Panc1 (cell line): ENCODE measurements at regions not wholly inside any gene's neighbourhood (a gene's known extent, or its start where the extent isn't known, plus 50 kb on each side); places are given as distances from the start of the nearest gene placed in this dataset.

Experiments
- ATAC-seq: fragments of 200-7000 bp; cut with Tn5 transposase; 2 replicates; pipeline ENCODE4 v1.9.1; 2020; ENCODE audit warnings: mild to moderate bottlenecking, moderate library complexity
- BruUV-seq: library from RNA; stranded (reverse); fragments of 400-500 nt; replicated peaks from 2 replicates; lab custom pipeline; 2021; lab: Mats Ljungman, UMichigan
- CTCF ChIA-PET: fragments of 300-600 bp; sonication (Branson Sonifier 250); formaldehyde crosslinking; loops from one replicate; lab custom pipeline; 2022; ENCODE audit warnings: antibody characterized with exemption; lab: Charles Lee
- POLR2A ChIA-PET: fragments of 300-600 bp; sonication (Branson Sonifier 250); formaldehyde crosslinking; loops from one replicate; lab custom pipeline; 2022; ENCODE audit warnings: antibody characterized with exemption; lab: Charles Lee
- DNase-seq: peaks from one replicate; pipeline ENCODE4 v3.0.0-alpha.2; 2010; ENCODE audit warnings: low read depth, low spot score
- H3K27ac ChIP-seq: 2 replicates; pipeline ENCODE4 v1.5.1; 2011; ENCODE audit warnings: mild to moderate bottlenecking, low read length, inconsistent platforms
- H3K27me3 ChIP-seq: fragments of 200-500 bp; sonication (Bioruptor generic); 2 replicates; pipeline ENCODE4 v1.6.0; 2014; ENCODE audit warnings: low read length, inconsistent platforms; ENCODE audit not compliant: control insufficient read depth, insufficient read depth
- H3K36me3 ChIP-seq: fragments of 200-500 bp; sonication (Bioruptor generic); 2 replicates; pipeline ENCODE4 v1.5.1; 2014; ENCODE audit warnings: inconsistent platforms, mild to moderate bottlenecking, low read length, moderate library complexity; ENCODE audit not compliant: control insufficient read depth, insufficient read depth
- H3K4me1 ChIP-seq: 2 replicates; pipeline ENCODE4 v1.5.1; 2011; ENCODE audit warnings: inconsistent platforms, mild to moderate bottlenecking, low read length, moderate library complexity; ENCODE audit not compliant: control insufficient read depth, insufficient read depth
- H3K4me3 ChIP-seq, 2 experiments: 2 replicates each; pipeline ENCODE4 v1.5.1; 2011 to 2012; ENCODE audit warnings: low read depth in 2 of 2, low read length in 2 of 2, mild to moderate bottlenecking in 2 of 2, inconsistent platforms in 1 of 2, moderate library complexity in 1 of 2
- H3K9me3 ChIP-seq: fragments of 200-500 bp; sonication (Bioruptor generic); 2 replicates; pipeline ENCODE4 v1.5.1; 2014; ENCODE audit warnings: low read depth, mild to moderate bottlenecking, inconsistent platforms, low read length, moderate library complexity; ENCODE audit not compliant: control insufficient read depth, insufficient read depth
- POLR2AphosphoS5 ChIP-seq: IDR thresholded peaks from 2 replicates; pipeline ENCODE4 v1.6.1; 2012; ENCODE audit warnings: mild to moderate bottlenecking, low read depth, low read length, moderate library complexity
- SIN3A ChIP-seq: IDR thresholded peaks from 2 replicates; pipeline ENCODE4 v1.6.1; 2012; ENCODE audit warnings: low read depth, mild to moderate bottlenecking, low read length, moderate library complexity, borderline replicate concordance; ENCODE audit not compliant: insufficient read depth
- TCF7L2 ChIP-seq: IDR thresholded peaks from 2 replicates; pipeline ENCODE4 v1.6.1; 2011; ENCODE audit warnings: mild to moderate bottlenecking, low read depth, low read length, inconsistent platforms
- in situ Hi-C: cut with HindIII; loops from 2 replicates; pipeline ENCODE4 v1.10.0; 2016; ENCODE audit warnings: low sequenced_read_pairs, low pct_unique_long_range_greater_than_20kb
- intact Hi-C: fragments of 100-400 bp; cut with micrococcal nuclease; formaldehyde crosslinking; loops from one replicate; pipeline ENCODE4 v1.10.0; 2022; ENCODE audit not compliant: unreplicated experiment
- TF ChIP-seq, protein P1 (sequence below), 2 experiments: IDR thresholded peaks; 2 replicates each; pipeline ENCODE4 v1.6.1; 2011 to 2012; ENCODE audit warnings: low read depth in 2 of 2, control low read depth in 1 of 2, low read length in 1 of 2, mild to moderate bottlenecking in 1 of 2, moderate library complexity in 1 of 2; ENCODE audit not compliant: insufficient read depth in 1 of 2
- TF ChIP-seq, protein P2 (sequence below): fragments of 450-650 bp; IDR thresholded peaks from 2 replicates; pipeline ENCODE4 v1.5.1; 2017; ENCODE audit warnings: mild to moderate bottlenecking

GRCh38 chr4:24722026-24722568 is 73.3 kb upstream of the SOD3 start:
- DNase-seq, result no peak
- no peaks in the 10 kb centered on the region for H3K36me3 ChIP-seq
- ATAC-seq, result no peak
- no peaks in the 10 kb centered on the region for H3K9me3 ChIP-seq
- TF ChIP-seq, protein P1, sequence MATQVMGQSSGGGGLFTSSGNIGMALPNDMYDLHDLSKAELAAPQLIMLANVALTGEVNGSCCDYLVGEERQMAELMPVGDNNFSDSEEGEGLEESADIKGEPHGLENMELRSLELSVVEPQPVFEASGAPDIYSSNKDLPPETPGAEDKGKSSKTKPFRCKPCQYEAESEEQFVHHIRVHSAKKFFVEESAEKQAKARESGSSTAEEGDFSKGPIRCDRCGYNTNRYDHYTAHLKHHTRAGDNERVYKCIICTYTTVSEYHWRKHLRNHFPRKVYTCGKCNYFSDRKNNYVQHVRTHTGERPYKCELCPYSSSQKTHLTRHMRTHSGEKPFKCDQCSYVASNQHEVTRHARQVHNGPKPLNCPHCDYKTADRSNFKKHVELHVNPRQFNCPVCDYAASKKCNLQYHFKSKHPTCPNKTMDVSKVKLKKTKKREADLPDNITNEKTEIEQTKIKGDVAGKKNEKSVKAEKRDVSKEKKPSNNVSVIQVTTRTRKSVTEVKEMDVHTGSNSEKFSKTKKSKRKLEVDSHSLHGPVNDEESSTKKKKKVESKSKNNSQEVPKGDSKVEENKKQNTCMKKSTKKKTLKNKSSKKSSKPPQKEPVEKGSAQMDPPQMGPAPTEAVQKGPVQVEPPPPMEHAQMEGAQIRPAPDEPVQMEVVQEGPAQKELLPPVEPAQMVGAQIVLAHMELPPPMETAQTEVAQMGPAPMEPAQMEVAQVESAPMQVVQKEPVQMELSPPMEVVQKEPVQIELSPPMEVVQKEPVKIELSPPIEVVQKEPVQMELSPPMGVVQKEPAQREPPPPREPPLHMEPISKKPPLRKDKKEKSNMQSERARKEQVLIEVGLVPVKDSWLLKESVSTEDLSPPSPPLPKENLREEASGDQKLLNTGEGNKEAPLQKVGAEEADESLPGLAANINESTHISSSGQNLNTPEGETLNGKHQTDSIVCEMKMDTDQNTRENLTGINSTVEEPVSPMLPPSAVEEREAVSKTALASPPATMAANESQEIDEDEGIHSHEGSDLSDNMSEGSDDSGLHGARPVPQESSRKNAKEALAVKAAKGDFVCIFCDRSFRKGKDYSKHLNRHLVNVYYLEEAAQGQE (IDR thresholded peaks at IDR 0.05; ENCODE audit: insufficient read depth in 1 of 2, low read depth in 2 of 2, low read length in 1 of 2), result no peak
- TF ChIP-seq, protein P2, sequence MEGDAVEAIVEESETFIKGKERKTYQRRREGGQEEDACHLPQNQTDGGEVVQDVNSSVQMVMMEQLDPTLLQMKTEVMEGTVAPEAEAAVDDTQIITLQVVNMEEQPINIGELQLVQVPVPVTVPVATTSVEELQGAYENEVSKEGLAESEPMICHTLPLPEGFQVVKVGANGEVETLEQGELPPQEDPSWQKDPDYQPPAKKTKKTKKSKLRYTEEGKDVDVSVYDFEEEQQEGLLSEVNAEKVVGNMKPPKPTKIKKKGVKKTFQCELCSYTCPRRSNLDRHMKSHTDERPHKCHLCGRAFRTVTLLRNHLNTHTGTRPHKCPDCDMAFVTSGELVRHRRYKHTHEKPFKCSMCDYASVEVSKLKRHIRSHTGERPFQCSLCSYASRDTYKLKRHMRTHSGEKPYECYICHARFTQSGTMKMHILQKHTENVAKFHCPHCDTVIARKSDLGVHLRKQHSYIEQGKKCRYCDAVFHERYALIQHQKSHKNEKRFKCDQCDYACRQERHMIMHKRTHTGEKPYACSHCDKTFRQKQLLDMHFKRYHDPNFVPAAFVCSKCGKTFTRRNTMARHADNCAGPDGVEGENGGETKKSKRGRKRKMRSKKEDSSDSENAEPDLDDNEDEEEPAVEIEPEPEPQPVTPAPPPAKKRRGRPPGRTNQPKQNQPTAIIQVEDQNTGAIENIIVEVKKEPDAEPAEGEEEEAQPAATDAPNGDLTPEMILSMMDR, result no peak
- no peak for TF ChIP-seq TCF7L2
- no peak for TF ChIP-seq POLR2AphosphoS5
- no peak for TF ChIP-seq SIN3A
- no peak overlapping the region for H3K27ac ChIP-seq
- no peaks in the 10 kb centered on the region for H3K4me1 ChIP-seq
- ChIA-PET CTCF (no interaction called here), POLR2A (no interaction called here)
- no TSS peak for BruUV-seq
- no peaks in the 10 kb centered on the region for H3K27me3 ChIP-seq
- H3K4me3 ChIP-seq, result no peak overlapping the region
- in situ Hi-C loops, result no loop called here
- intact Hi-C loops, result no loop called here

- CTCF ChIA-PET, result no interaction called here
- in situ Hi-C loops, result no loop called here
- no peaks in the 10 kb centered on the region for H3K27me3 ChIP-seq
- no peak overlapping the region for H3K4me3 ChIP-seq
- H3K36me3 ChIP-seq, result no peaks in the 10 kb centered on the region
- no TSS peak for BruUV-seq
- no peak overlapping the region for H3K27ac ChIP-seq
- H3K4me1 ChIP-seq, result no peaks in the 10 kb centered on the region
- POLR2A ChIA-PET, result no interaction called here
- no peak for TF ChIP-seq POLR2AphosphoS5
- no peaks in the 10 kb centered on the region for H3K9me3 ChIP-seq
- DNase-seq (no peak), ATAC-seq (no peak)
- intact Hi-C loops, result no loop called here
These were observed 67.8 kb upstream of the SOD3 start for GRCh38 chr4:24727390-24728224.

DNA sequence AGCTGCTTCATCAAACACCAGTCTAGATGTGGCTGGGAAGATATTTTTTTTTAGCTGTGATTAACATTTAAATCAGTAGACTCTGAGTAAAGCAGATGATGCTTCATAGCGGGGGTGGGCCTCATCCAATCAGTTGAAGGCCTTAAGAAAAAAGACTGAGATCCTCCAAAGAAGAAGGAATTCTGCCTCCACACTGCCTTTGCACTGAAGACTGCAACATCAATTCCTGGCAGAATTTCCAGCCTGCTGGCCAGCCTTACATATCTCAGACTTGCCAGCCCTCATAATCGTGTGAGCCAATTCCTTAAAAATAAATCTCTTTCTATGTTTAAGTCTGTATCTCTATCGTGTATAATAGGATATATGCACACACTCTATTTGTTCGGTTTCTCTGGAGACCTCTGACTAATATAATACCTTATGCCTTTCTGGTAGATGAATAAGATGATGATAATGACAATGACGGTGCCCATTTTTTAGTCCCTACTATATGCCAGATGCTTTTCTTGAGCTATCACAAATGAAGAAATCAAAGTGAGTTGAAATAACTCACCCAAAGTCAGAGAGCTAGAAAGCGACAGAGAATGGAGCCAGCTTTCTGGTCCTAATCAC is 66.1 kb upstream of the SOD3 start:
- no peak overlapping the region for H3K27ac ChIP-seq
- no peaks in the 10 kb centered on the region for H3K4me1 ChIP-seq
- BruUV-seq, result no TSS peak
- intact Hi-C loops (no loop called here), in situ Hi-C loops (no loop called here)
- H3K36me3 ChIP-seq, result no peaks in the 10 kb centered on the region
- no peak for DNase-seq
- H3K27me3 ChIP-seq, result no peaks in the 10 kb centered on the region
- no peak for TF ChIP-seq TCF7L2
- TF ChIP-seq, protein P2, result no peak
- TF ChIP-seq, protein P1 (IDR thresholded peaks at IDR 0.05; ENCODE audit: insufficient read depth in 1 of 2, low read depth in 2 of 2, low read length in 1 of 2), result no peak
- no peak for TF ChIP-seq SIN3A
- no peak for TF ChIP-seq POLR2AphosphoS5
- H3K9me3 ChIP-seq, result no peaks in the 10 kb centered on the region
- H3K4me3 ChIP-seq, result no peak overlapping the region
- no peak for ATAC-seq
- POLR2A ChIA-PET, result no interaction called here
- CTCF ChIA-PET, result no interaction called here
